ENCODE measurements at regions not wholly inside any gene's neighbourhood (a gene's known extent, or its start where the extent isn't known, plus 50 kb on each side); places are given as distances from the start of the nearest gene placed in this dataset.

DNA sequence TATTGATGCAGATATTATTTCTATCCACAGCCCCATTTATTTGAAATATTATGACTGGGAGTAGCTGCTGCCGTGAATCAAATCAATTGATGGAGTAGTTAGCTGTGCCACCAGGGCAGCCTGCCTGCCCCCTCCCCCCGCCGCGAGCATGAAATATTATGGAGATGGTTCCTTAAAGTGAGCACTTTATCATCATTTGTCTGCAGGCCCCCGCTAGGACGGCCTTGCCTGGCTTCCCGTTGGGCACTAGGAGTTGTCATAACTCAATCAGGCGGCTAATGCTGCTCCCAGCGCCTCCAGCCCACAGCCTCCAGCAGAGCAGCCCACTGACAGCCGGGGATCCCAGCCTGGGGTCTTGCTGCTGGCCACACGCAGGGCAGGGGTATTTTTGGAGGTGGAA is 173.9 kb downstream of the SALL1 start:
- TF ChIP-seq, protein P1, sequence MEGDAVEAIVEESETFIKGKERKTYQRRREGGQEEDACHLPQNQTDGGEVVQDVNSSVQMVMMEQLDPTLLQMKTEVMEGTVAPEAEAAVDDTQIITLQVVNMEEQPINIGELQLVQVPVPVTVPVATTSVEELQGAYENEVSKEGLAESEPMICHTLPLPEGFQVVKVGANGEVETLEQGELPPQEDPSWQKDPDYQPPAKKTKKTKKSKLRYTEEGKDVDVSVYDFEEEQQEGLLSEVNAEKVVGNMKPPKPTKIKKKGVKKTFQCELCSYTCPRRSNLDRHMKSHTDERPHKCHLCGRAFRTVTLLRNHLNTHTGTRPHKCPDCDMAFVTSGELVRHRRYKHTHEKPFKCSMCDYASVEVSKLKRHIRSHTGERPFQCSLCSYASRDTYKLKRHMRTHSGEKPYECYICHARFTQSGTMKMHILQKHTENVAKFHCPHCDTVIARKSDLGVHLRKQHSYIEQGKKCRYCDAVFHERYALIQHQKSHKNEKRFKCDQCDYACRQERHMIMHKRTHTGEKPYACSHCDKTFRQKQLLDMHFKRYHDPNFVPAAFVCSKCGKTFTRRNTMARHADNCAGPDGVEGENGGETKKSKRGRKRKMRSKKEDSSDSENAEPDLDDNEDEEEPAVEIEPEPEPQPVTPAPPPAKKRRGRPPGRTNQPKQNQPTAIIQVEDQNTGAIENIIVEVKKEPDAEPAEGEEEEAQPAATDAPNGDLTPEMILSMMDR (IDR thresholded peaks at IDR 0.05) = no peak
- no peak for TF ChIP-seq POLR2A (IDR thresholded peaks at IDR 0.05)
